Panc1 (cell line): ENCODE measurements at regions not wholly inside any gene's neighbourhood (a gene's known extent, or its start where the extent isn't known, plus 50 kb on each side); places are given as distances from the start of the nearest gene placed in this dataset.

Source experiments
- POLR2AphosphoS5 ChIP-seq: IDR thresholded peaks from 2 replicates; pipeline ENCODE4 v1.6.1; 2012; ENCODE audit warnings: mild to moderate bottlenecking, low read depth, low read length, moderate library complexity
- REST ChIP-seq, 2 experiments: IDR thresholded peaks; 2 replicates each; pipeline ENCODE4 v1.6.1; 2011 to 2012; ENCODE audit warnings: low read depth in 2 of 2, control low read depth in 1 of 2, low read length in 1 of 2, mild to moderate bottlenecking in 1 of 2, moderate library complexity in 1 of 2; ENCODE audit not compliant: insufficient read depth in 1 of 2
- TF ChIP-seq, protein P1 (sequence below): fragments of 450-650 bp; IDR thresholded peaks from 2 replicates; pipeline ENCODE4 v1.5.1; 2017; ENCODE audit warnings: mild to moderate bottlenecking

- TF ChIP-seq, protein P1, sequence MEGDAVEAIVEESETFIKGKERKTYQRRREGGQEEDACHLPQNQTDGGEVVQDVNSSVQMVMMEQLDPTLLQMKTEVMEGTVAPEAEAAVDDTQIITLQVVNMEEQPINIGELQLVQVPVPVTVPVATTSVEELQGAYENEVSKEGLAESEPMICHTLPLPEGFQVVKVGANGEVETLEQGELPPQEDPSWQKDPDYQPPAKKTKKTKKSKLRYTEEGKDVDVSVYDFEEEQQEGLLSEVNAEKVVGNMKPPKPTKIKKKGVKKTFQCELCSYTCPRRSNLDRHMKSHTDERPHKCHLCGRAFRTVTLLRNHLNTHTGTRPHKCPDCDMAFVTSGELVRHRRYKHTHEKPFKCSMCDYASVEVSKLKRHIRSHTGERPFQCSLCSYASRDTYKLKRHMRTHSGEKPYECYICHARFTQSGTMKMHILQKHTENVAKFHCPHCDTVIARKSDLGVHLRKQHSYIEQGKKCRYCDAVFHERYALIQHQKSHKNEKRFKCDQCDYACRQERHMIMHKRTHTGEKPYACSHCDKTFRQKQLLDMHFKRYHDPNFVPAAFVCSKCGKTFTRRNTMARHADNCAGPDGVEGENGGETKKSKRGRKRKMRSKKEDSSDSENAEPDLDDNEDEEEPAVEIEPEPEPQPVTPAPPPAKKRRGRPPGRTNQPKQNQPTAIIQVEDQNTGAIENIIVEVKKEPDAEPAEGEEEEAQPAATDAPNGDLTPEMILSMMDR: no peak
- no peak for TF ChIP-seq REST (IDR thresholded peaks at IDR 0.05; ENCODE audit: insufficient read depth in 1 of 2, low read depth in 2 of 2, low read length in 1 of 2)
- no peak for TF ChIP-seq POLR2AphosphoS5
Measured at GRCh38 chr18:78573773-78574172, 405.8 kb upstream of the SALL3 start.
